ENCODE measurements at regions not wholly inside any gene's neighbourhood (a gene's known extent, or its start where the extent isn't known, plus 50 kb on each side); places are given as distances from the start of the nearest gene placed in this dataset.

DNA sequence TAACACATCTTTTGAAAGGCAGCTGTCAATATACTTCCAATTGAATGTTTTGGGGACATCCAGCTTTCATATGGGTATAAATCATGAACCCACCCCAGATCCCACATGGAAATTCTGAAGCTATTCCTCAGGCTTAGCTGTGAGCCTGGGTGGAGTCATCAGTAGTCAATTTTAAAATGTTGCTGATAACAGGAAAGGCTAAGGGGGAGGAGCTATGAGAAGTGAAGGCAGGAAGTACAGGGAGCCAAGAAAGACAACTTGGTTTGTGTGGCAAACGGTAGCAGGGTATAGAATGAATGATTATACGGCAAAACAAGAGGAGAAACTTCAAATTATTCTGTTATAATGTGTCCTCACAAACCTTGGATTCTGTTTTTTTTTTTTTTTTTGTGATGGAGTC lies 108.6 kb downstream of the QPCT start:
- Histone ChIP-seq H4K20me1 (ENCODE audit: insufficient read depth, low read length) (no peaks in the 10 kb centered on the region), H3K79me2 (ENCODE audit: insufficient read depth, low read depth, low read length) (no peaks in the 10 kb centered on the region), H3K27ac (ENCODE audit: low read depth, low read length, poor library complexity, severe bottlenecking) (no peak overlapping the region), H3K9me3 (ENCODE audit: low read length) (no peaks in the 10 kb centered on the region), H3K9me2 (ENCODE audit: insufficient read depth, low read length) (no peaks in the 10 kb centered on the region), H3K4me3 (ENCODE audit: low read depth, low read length, poor library complexity, severe bottlenecking) (no peak overlapping the region), H2AFZ (ENCODE audit: low read length) (no peak overlapping the region), H3K36me3 (ENCODE audit: insufficient read depth, low read length) (no peaks in the 10 kb centered on the region), H3K4me1 (ENCODE audit: insufficient read depth, low read length, poor library complexity, severe bottlenecking) (peaks cover 6% of the 10 kb centered on the region), H3K4me2 (ENCODE audit: low read length) (no peak overlapping the region)
- intact Hi-C loops (cut with micrococcal nuclease; ENCODE audit: unreplicated experiment): no loop called here
- no peak for TF ChIP-seq EZH2phosphoT487 (IDR thresholded peaks at IDR 0.05; ENCODE audit: borderline replicate concordance, low read depth, low read length)
- TF ChIP-seq, protein P1, sequence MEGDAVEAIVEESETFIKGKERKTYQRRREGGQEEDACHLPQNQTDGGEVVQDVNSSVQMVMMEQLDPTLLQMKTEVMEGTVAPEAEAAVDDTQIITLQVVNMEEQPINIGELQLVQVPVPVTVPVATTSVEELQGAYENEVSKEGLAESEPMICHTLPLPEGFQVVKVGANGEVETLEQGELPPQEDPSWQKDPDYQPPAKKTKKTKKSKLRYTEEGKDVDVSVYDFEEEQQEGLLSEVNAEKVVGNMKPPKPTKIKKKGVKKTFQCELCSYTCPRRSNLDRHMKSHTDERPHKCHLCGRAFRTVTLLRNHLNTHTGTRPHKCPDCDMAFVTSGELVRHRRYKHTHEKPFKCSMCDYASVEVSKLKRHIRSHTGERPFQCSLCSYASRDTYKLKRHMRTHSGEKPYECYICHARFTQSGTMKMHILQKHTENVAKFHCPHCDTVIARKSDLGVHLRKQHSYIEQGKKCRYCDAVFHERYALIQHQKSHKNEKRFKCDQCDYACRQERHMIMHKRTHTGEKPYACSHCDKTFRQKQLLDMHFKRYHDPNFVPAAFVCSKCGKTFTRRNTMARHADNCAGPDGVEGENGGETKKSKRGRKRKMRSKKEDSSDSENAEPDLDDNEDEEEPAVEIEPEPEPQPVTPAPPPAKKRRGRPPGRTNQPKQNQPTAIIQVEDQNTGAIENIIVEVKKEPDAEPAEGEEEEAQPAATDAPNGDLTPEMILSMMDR (conservative IDR thresholded peaks at IDR 0.05; ENCODE audit: low read length): no peak
- no TSS peak for BruUV-seq (replicated peaks)
- CTCF ChIA-PET (ENCODE audit: unreplicated experiment): interaction anchor here (0.6 kb wide), 1 partner anchor 21 kb away, joined by 3 read pairs; no protein-coding TSS in a partner anchor
- POLR2A ChIA-PET: interaction anchor here (0.6 to 0.8 kb wide), 4 partner anchors 16 to 1174 kb away, joined by 3 to 5 read pairs (median 4); no protein-coding TSS in a partner anchor
- DNase-seq (ENCODE audit: low spot score): no peak

DNA sequence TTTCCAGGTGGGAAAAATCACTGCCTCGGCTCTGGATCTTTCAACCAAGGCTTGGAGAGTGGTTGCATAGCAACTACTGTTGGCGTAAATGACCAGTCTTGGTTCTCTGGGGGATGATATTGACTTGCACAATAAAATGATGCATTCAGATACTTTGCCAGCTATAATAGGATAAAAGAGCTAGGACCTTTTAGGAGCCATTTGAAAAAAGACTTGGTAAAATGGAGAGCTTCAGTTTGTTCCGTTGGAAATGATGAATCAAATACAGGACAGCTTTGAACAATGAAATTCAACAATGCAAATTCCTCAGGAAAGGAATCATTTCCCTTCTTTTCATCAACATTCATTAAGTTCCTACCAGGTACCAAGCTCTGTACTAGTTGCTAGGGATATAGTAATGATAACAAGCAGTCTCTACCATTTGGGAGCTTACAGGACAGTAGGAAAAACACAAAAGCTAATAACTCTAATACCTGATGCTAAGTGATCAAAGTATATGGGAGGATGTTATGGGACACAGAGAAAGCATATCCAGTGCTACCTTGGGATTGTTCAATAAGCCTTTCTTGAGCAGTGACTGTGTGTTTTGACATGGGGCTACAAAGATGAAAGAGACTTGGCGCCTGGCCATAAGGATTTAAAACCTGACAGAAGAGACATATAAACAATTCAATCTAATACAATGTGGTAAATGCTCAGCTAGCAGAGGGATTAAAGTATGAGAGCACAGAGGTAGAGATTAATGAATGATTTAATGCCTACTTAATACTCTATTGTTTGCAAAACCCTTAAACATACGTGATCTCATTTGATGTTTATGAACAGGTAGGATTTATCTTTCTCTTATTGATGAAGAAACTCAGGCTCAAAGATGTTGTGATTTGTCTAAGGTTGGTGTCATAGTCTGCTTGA lies 110.7 kb downstream of the QPCT start:
- H2AFZ ChIP-seq (ENCODE audit: low read length): no peak overlapping the region
- ChIA-PET POLR2A (interaction anchor here (0.6 kb wide), 2 partner anchors 10 to 740 kb away, joined by 3 to 9 read pairs; no protein-coding TSS in a partner anchor), CTCF (ENCODE audit: unreplicated experiment) (no interaction called here)
- peaks cover 6% of the 10 kb centered on the region for H3K4me1 ChIP-seq (ENCODE audit: insufficient read depth, low read length, poor library complexity, severe bottlenecking)
- intact Hi-C loops (cut with micrococcal nuclease; ENCODE audit: unreplicated experiment): no loop called here
- no peak overlapping the region for H3K27ac ChIP-seq (ENCODE audit: low read depth, low read length, poor library complexity, severe bottlenecking)
- no peak overlapping the region for H3K4me3 ChIP-seq (ENCODE audit: low read depth, low read length, poor library complexity, severe bottlenecking)
- no peaks in the 10 kb centered on the region for H4K20me1 ChIP-seq (ENCODE audit: insufficient read depth, low read length)
- DNase-seq (ENCODE audit: low spot score): no peak
- TF ChIP-seq, protein P1 (conservative IDR thresholded peaks at IDR 0.05; ENCODE audit: low read length): no peak
- TF ChIP-seq EZH2phosphoT487 (IDR thresholded peaks at IDR 0.05; ENCODE audit: borderline replicate concordance, low read depth, low read length): no peak
- no peaks in the 10 kb centered on the region for H3K79me2 ChIP-seq (ENCODE audit: insufficient read depth, low read depth, low read length)
- no peaks in the 10 kb centered on the region for H3K9me2 ChIP-seq (ENCODE audit: insufficient read depth, low read length)
- H3K9me3 ChIP-seq (ENCODE audit: low read length): no peaks in the 10 kb centered on the region
- H3K36me3 ChIP-seq (ENCODE audit: insufficient read depth, low read length): no peaks in the 10 kb centered on the region
- no peak overlapping the region for H3K4me2 ChIP-seq (ENCODE audit: low read length)
- BruUV-seq (replicated peaks): no TSS peak

DNA sequence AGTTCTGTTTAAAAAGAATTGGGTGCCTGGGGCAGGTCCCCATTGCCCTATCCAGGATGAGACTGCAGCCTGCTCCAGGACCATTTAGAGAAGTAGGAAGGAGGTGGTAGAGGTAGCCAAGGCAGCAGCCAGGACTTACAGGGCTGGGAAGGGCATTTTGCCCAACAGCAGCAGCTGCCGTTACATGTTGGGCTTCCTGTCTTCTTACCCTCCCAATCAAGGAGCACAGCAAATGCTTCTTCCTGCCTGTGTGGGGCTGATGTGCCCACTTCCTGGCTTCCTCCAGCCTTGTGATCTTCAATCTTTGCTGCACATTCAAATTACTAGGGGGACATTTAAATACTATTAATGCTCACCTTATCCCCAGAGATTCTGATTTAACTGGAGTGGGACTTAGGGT lies 112.0 kb downstream of the QPCT start:
- H3K4me3 ChIP-seq (ENCODE audit: low read depth, low read length, poor library complexity, severe bottlenecking): no peak overlapping the region
- no peaks in the 10 kb centered on the region for H3K79me2 ChIP-seq (ENCODE audit: insufficient read depth, low read depth, low read length)
- no peak overlapping the region for H3K4me2 ChIP-seq (ENCODE audit: low read length)
- H3K4me1 ChIP-seq (ENCODE audit: insufficient read depth, low read length, poor library complexity, severe bottlenecking): peaks cover 6% of the 10 kb centered on the region
- POLR2A ChIA-PET: interaction anchor here (0.6 kb wide), 1 partner anchor 22 kb away, joined by 3 read pairs; no protein-coding TSS in a partner anchor
- TF ChIP-seq, protein P1 (conservative IDR thresholded peaks at IDR 0.05; ENCODE audit: low read length): no peak
- no peak for TF ChIP-seq EZH2phosphoT487 (IDR thresholded peaks at IDR 0.05; ENCODE audit: borderline replicate concordance, low read depth, low read length)
- H3K9me2 ChIP-seq (ENCODE audit: insufficient read depth, low read length): no peaks in the 10 kb centered on the region
- BruUV-seq (replicated peaks): no TSS peak
- intact Hi-C loops (cut with micrococcal nuclease; ENCODE audit: unreplicated experiment): no loop called here
- H2AFZ ChIP-seq (ENCODE audit: low read length): peak overlapping the region; percentile 54
- CTCF ChIA-PET (ENCODE audit: unreplicated experiment): no interaction called here
- H4K20me1 ChIP-seq (ENCODE audit: insufficient read depth, low read length): no peaks in the 10 kb centered on the region
- no peak overlapping the region for H3K27ac ChIP-seq (ENCODE audit: low read depth, low read length, poor library complexity, severe bottlenecking)
- no peaks in the 10 kb centered on the region for H3K36me3 ChIP-seq (ENCODE audit: insufficient read depth, low read length)
- DNase-seq (ENCODE audit: low spot score): peak; percentile 51
- H3K9me3 ChIP-seq (ENCODE audit: low read length): no peaks in the 10 kb centered on the region
